Middle frontal gyrus (tissue), 1 donor: ENCODE measurements at regions not wholly inside any gene's neighbourhood (a gene's known extent, or its start where the extent isn't known, plus 50 kb on each side); places are given as distances from the start of the nearest gene placed in this dataset.
"Not testable (repeated sequence)": the region's sequence is repeated elsewhere in the genome, so short reads cannot be mapped to it uniquely, and the experiment has no call there.

ENCODE experiments used
- DNase-seq: peaks from one replicate; pipeline ENCODE4 v3.0.0-alpha.2; 2015; ENCODE audit warnings: low spot score; ENCODE audit errors: extremely low spot score

GRCh38 chr12:61213646-61214045, 1046.6 kb upstream of the USP15 start:
- DNase-seq = no peak

- DNase-seq = no peak
Measured at GRCh38 chr12:61220337-61220736, 1039.9 kb upstream of the USP15 start.

- DNase-seq = no peak
Measured at GRCh38 chr12:61232040-61232439, 1028.2 kb upstream of the USP15 start.

- no peak for DNase-seq
Measured at GRCh38 chr12:61250303-61250702, 1009.9 kb upstream of the USP15 start.

- no peak for DNase-seq
Measured at GRCh38 chr12:61251076-61251475, 1009.1 kb upstream of the USP15 start.

- DNase-seq = no peak
Measured at GRCh38 chr12:61254225-61254624, 1006.0 kb upstream of the USP15 start.

GRCh38 chr12:61264294-61264693, 995.9 kb upstream of the USP15 start:
- not testable (repeated sequence) for DNase-seq

- DNase-seq = no peak
Measured at GRCh38 chr12:61267474-61267873, 992.7 kb upstream of the USP15 start.

- DNase-seq = no peak
Measured at GRCh38 chr12:61272441-61272840, 987.8 kb upstream of the USP15 start.

- no peak for DNase-seq
Measured at GRCh38 chr12:61282790-61283575, 977.2 kb upstream of the USP15 start.

GRCh38 chr12:61290473-61290872, 969.7 kb upstream of the USP15 start:
- no peak for DNase-seq

- DNase-seq = no peak
Measured at GRCh38 chr12:61291647-61292046, 968.6 kb upstream of the USP15 start.

- not testable (repeated sequence) for DNase-seq
Measured at GRCh38 chr12:61294011-61294410, 966.2 kb upstream of the USP15 start.

- no peak for DNase-seq
Measured at GRCh38 chr12:61301817-61302216, 958.4 kb upstream of the USP15 start.

- no peak for DNase-seq
Measured at GRCh38 chr12:61302282-61302681, 957.9 kb upstream of the USP15 start.

GRCh38 chr12:61308220-61308619, 952.0 kb upstream of the USP15 start:
- no peak for DNase-seq

GRCh38 chr12:61311413-61311812, 948.8 kb upstream of the USP15 start:
- DNase-seq = no peak

GRCh38 chr12:61348871-61349270, 911.3 kb upstream of the USP15 start:
- no peak for DNase-seq

- DNase-seq = no peak
Measured at GRCh38 chr12:61355105-61355504, 905.1 kb upstream of the USP15 start.

GRCh38 chr12:61356485-61356884, 903.7 kb upstream of the USP15 start:
- DNase-seq = no peak

- no peak for DNase-seq
Measured at GRCh38 chr12:61357496-61357895, 902.7 kb upstream of the USP15 start.

GRCh38 chr12:61362037-61362436, 898.2 kb upstream of the USP15 start:
- no peak for DNase-seq

- no peak for DNase-seq
Measured at GRCh38 chr12:61365001-61365400, 895.2 kb upstream of the USP15 start.
